ENCODE measurements at regions not wholly inside any gene's neighbourhood (a gene's known extent, or its start where the extent isn't known, plus 50 kb on each side); places are given as distances from the start of the nearest gene placed in this dataset.

- DNase-seq, result no peak
These were observed 148.8 kb downstream of the CRYBB2 start for GRCh38 chr22:25368271-25368670.

DNA sequence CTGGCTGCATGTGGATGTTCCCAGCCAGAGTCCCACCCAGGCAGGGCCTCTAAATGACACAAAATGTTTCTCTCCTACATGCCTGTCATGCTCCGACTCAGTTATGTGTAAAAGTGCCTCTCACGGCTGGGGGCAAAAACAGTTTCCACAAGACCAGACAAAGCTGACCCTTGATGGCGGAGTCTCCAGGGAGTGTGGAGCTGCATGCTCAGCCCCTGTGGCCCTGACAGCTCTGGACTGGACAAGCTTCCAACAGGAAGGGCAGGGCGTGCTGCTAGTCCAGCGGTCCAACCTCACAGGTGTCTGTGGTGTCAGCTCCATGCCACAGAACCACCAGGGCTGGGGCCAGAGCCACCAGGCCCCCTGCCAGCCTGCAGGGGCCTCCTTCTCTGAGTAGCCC, 149.6 kb downstream of the CRYBB2 start:
- DNase-seq, result no peak

DNA sequence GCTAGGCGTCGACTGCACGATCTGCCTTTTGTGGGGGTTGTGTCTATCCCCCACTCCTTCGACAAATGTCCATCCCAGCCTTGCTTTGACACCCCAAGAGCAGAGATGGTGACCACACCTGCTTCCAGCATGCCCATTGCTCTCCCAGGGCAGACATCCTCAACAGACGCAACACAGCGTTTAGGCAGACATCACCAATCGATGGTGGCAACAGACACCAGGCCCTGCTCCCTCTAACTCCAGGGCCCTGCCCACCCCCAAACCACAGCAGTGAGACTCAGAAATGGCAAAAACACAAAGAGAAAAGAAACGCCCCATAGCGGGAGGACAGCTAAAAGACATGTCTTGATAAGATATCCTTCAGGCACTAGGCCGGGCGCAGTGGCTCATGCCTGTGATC, 150.9 kb downstream of the CRYBB2 start:
- no peak for DNase-seq

GRCh38 chr22:25372000-25372595, 152.7 kb downstream of the CRYBB2 start:
- no peak for DNase-seq

GRCh38 chr22:25373961-25374360, 154.5 kb downstream of the CRYBB2 start:
- no peak for DNase-seq

- DNase-seq, result no peak
These were observed 155.4 kb downstream of the CRYBB2 start for GRCh38 chr22:25374869-25375268.

DNA sequence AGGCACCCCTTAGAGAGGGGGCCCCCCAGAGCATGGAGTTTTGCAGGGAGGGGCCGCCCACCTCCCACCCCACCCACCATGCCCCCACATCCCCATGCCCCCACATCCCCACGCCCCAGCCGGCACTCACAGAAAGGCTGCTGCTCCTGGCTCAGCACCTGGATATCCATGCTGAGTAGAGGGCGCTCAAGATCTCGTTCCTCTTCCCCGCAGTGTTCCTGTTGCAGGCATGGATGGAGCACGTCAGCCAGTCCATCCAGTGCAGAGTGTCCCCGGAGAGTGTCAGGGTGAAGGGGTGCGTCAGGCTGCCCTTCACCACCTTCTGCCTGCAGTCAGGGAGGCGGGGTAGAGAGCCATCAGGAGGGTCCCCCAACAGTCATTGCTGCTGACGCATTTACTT, 156.2 kb downstream of the CRYBB2 start:
- no peak for DNase-seq

- no peak for DNase-seq
These were observed 158.3 kb downstream of the CRYBB2 start for GRCh38 chr22:25377699-25378098.

- no peak for DNase-seq
These were observed 160.8 kb downstream of the CRYBB2 start for GRCh38 chr22:25380122-25380747.

DNA sequence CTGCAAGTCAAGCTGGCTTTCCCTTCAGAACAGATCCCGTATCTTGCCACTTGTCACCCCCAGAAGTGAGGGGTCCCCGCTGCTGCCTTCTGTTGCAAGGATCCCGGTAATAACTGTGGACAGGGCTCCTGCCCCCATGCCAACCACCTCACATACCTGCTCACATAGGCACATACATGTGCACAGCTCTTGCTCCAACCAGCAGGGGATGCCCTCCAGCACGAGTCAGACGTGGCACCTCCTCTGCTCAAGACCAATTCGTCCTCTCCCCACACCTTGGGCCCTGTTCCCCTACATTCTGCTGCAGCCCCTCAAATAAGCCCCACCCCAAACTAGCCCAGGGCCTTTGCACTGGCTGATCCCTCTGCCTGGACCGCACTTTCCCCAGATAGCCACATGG, 163.3 kb downstream of the CRYBB2 start:
- no peak for DNase-seq

DNA sequence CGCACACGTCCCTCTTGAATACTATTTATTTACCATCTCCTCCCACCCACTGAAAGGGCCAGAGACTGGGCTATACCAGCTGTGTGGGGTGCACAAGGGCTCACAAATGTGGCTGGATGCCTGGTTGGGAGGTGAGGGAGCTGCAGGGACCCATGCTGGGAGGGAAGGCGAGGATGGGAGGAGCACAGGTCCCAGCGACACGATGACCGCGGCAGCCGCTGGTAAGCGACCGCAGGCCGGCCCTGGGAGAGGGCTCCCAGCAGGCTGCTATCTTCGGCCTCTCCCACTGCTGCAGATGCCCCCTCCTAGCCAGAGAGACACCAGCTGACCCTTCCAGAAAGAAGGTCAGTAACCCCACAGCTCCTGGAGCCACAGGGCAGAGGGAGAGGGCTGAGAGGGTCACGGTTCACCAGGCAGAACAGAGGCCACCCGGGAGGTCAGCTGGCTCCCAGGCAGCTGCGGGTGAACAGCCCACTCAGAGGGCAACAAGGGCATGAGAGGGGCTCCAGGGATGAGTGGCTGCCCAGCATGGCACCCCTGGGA, 163.9 kb downstream of the CRYBB2 start:
- DNase-seq, result no peak

DNA sequence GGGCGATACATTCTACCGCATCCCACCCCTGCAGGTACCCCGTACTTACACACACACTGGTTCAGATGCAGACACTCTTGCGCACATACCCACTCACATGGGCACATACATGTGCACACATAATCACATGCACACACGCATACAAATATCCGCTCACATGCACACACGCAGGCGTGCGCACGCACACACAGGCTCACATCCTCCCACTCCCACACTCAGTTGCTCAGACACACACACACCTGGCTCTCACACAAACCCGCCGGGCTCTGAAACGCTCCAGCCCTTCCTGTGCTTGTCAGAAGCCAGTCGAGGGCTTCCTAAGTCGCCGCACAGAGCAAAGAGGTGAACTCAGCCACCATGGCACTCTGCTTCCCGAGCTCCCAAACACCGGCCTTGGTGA, 164.5 kb downstream of the CRYBB2 start:
- no peak for DNase-seq

- DNase-seq, result no peak
These were observed 167.1 kb downstream of the CRYBB2 start for GRCh38 chr22:25386538-25386884.

DNA sequence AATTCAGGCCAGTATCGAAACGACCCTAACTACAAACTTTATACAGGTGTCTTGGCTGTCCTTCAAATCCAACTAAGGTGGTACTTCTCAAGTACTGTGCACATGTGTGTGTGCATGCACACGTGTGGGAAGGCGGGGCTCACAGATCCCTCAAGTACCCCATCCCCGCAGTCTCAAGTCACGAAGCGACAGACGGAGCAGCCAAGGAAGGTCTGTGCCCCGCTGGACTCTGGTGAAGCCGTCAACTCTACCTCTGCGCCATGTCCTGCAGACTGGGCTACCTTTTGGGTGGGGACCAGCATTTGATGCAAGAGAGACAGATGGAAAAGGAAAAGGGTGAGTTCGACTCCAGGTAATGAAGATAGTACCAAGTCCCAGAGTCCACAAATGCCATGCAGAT, 169.0 kb downstream of the CRYBB2 start:
- DNase-seq, result no peak

- DNase-seq, result no peak
These were observed 169.6 kb downstream of the CRYBB2 start for GRCh38 chr22:25388866-25389540.

DNA sequence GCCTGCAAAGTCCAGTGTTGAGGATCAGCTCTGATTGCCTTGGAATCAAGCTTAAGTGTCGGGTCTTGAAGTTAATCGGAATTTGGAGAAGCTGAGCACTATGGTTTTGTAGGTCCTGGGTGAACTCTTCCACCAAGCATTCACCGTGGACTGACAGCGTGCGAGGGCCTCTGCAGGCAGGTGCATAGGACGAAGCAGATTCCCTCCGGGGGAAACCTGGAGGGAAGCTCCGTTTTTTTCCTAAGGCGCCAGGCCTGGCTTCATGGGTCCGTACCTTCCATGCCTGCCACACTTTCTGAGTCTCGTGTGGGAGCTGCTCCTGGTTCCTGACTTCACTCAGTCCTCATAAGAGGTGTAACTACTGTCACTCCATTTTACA, 170.1 kb downstream of the CRYBB2 start:
- DNase-seq, result no peak

- no peak for DNase-seq
These were observed 171.1 kb downstream of the CRYBB2 start for GRCh38 chr22:25390297-25391240.

- no peak for DNase-seq
These were observed 171.9 kb upstream of the GRK3 start for GRCh38 chr22:25392584-25392983.

- DNase-seq, result no peak
These were observed 171.2 kb upstream of the GRK3 start for GRCh38 chr22:25393121-25393805.

- DNase-seq, result no peak
These were observed 169.0 kb upstream of the GRK3 start for GRCh38 chr22:25395468-25395867.

DNA sequence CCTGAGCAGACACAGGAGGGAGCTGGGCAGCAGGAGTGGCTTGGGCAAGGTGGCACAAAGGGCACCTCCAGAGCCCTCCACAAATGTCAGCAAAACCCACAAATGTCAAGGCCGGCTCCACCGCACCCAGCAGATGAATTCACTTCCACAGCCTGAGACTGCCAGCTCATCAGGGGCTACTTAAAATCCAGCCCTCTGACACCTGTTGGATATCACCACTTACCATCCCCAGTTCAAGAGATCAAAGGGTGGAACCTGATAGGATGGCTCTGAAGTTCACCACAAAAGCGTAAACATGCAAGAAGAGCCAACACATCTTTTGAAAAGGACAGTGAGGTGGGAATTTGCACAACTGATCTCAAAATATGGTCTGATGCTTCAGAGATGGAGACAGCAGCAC, 168.6 kb upstream of the GRK3 start:
- no peak for DNase-seq

DNA sequence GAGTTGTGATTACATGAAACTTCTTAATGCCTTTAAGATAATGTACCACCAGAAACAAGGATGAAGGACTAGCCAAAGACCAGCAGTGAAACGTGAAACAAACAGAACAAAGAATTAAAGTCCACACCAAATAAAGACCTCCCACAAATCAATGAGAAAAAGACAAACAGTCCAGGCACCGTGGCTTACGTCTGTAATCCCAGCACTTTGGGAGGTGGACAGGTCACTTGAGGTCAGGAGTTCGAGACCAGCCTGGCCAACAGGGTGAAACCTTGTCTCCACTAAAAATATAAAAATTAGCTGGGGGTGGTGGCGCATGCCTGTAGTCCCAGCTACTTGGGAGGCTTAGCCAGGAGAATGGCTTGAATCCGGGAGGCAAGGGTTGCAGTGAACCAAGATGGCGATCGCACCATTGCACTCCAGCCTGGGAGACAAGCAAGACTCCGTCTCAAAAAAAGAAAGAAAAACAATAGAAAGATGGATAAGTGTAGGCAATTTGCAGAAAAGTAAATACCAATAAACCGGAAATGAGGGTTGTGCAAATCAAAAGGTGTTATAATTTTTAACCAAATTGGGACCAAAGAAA, 167.8 kb upstream of the GRK3 start:
- no peak for DNase-seq

Measured in hippocampal formation (tissue), 2 donors.